Naive thymus-derived CD4-positive, alpha-beta T cell (primary cell): ENCODE measurements at regions not wholly inside any gene's neighbourhood (a gene's known extent, or its start where the extent isn't known, plus 50 kb on each side); places are given as distances from the start of the nearest gene placed in this dataset.

Source experiments
- ATAC-seq: fragments of 150-1000 bp; cut with Tn5 transposase; 2 replicates; pipeline ENCODE4 v1.10.0; 2021; ENCODE audit warnings: mild to moderate bottlenecking, moderate library complexity
- CTCF ChIA-PET: fragments of 350-600 bp; sonication (Branson Sonifier 250); formaldehyde crosslinking; loops from one replicate; lab custom pipeline; 2021; ENCODE audit warnings: antibody characterized with exemption; lab: Charles Lee
- POLR2A ChIA-PET: fragments of 350-600 bp; sonication (Branson Sonifier 250); formaldehyde crosslinking; loops from one replicate; lab custom pipeline; 2021; ENCODE audit warnings: antibody characterized with exemption, inconsistent platforms; lab: Charles Lee
- DNase-seq, 9 donors: peaks; one replicate each; pipeline versions ENCODE4 v3.0.0 to v3.0.0-alpha.2; 2020 to 2022; ENCODE audit warnings: mixed read lengths in 1 of 9
- H3K27ac ChIP-seq: one replicate; pipeline ENCODE4 v1.7.0; 2013; ENCODE audit warnings: mild to moderate bottlenecking, low read depth, low read length, moderate library complexity
- H3K27me3 ChIP-seq, 2 donors: one replicate each; pipeline ENCODE4 v1.7.0; 2013; ENCODE audit warnings: low read length in 2 of 2, mild to moderate bottlenecking in 2 of 2, moderate library complexity in 2 of 2; ENCODE audit not compliant: control insufficient read depth in 2 of 2, insufficient read depth in 2 of 2
- H3K36me3 ChIP-seq, 3 experiments: 1 replicate in 2 of 3; 2 replicates in 1 of 3; pipeline ENCODE4 v1.7.0; 2013; ENCODE audit warnings: low read length in 3 of 3, mild to moderate bottlenecking in 3 of 3, moderate library complexity in 1 of 3; ENCODE audit not compliant: insufficient read depth in 3 of 3, control insufficient read depth in 2 of 3
- H3K4me1 ChIP-seq, 2 donors: one replicate each; pipeline ENCODE4 v1.7.0; 2013; ENCODE audit warnings: low read length in 2 of 2, mild to moderate bottlenecking in 2 of 2, moderate library complexity in 1 of 2; ENCODE audit not compliant: control insufficient read depth in 2 of 2, insufficient read depth in 2 of 2
- H3K4me3 ChIP-seq: 2 replicates; pipeline ENCODE4 v1.7.0; 2013; ENCODE audit warnings: mild to moderate bottlenecking, low read length
- H3K9me3 ChIP-seq, 3 experiments: 1 replicate in 2 of 3; 2 replicates in 1 of 3; pipeline ENCODE4 v1.7.0; 2013; ENCODE audit warnings: low read length in 3 of 3; ENCODE audit not compliant: control insufficient read depth in 2 of 3
- H3K27ac Mint-ChIP-seq, 9 donors: one replicate each; pipeline ENCODE4 v1.8.0; 2020 to 2022; ENCODE audit warnings: mixed read lengths in 9 of 9, mild to moderate bottlenecking in 8 of 9, moderate library complexity in 5 of 9, inconsistent platforms in 2 of 9
- H3K27me3 Mint-ChIP-seq, 5 donors: one replicate each; pipeline ENCODE4 v1.8.0; 2021 to 2022; ENCODE audit warnings: mixed read lengths in 5 of 5, mild to moderate bottlenecking in 1 of 5
- H3K36me3 Mint-ChIP-seq, 5 donors: one replicate each; pipeline ENCODE4 v1.8.0; 2020 to 2022; ENCODE audit warnings: mixed read lengths in 5 of 5, mild to moderate bottlenecking in 3 of 5, inconsistent platforms in 1 of 5
- H3K4me1 Mint-ChIP-seq, 7 donors: one replicate each; pipeline ENCODE4 v1.8.0; 2020 to 2022; ENCODE audit warnings: mixed read lengths in 7 of 7, mild to moderate bottlenecking in 3 of 7, inconsistent platforms in 1 of 7
- H3K4me3 Mint-ChIP-seq, 10 donors: one replicate each; pipeline ENCODE4 v1.8.0; 2020 to 2022; ENCODE audit warnings: mild to moderate bottlenecking in 10 of 10, mixed read lengths in 10 of 10, moderate library complexity in 6 of 10, inconsistent platforms in 2 of 10
- H3K9me3 Mint-ChIP-seq, 11 donors: one replicate each; pipeline ENCODE4 v1.8.0; 2020 to 2022; ENCODE audit warnings: mixed read lengths in 11 of 11, mild to moderate bottlenecking in 4 of 11, inconsistent platforms in 1 of 11, moderate library complexity in 1 of 11
- intact Hi-C, 2 donors: fragments of 100-400 bp; cut with micrococcal nuclease; formaldehyde crosslinking; loops; one replicate each; pipeline ENCODE4 v1.15.1; 2023

GRCh38 chr6:120058410-120058809, 708.8 kb upstream of the MAN1A1 start:
- Histone ChIP-seq H3K4me3 (no peak overlapping the region), H3K36me3 (no peaks in the 10 kb centered on the region), H3K9me3 (no peaks in the 10 kb centered on the region), H3K4me1 (no peaks in the 10 kb centered on the region), H3K27me3 (no peaks in the 10 kb centered on the region), H3K27ac (no peak overlapping the region)
- POLR2A ChIA-PET, result no interaction called here
- Mint-ChIP-seq H3K4me1 (no peaks in the 10 kb centered on the region), H3K27ac (no peak overlapping the region), H3K4me3 (no peak overlapping the region), H3K36me3 (no peaks in the 10 kb centered on the region), H3K27me3 (peaks cover 0 to 5% (median 0%) of the 10 kb centered on the region in 5 donors), H3K9me3 (peaks cover 0 to 21% (median 5%) of the 10 kb centered on the region in 11 donors)
- no peak for DNase-seq
- CTCF ChIA-PET, result no interaction called here
- ATAC-seq, result no peak
- intact Hi-C loops, result loop anchor here in 1 of 2 donors (5.0 to 10.0 kb wide), 2 partner anchors 316 to 704 kb away; no protein-coding TSS in a partner anchor

GRCh38 chr6:120056085-120056484, 706.5 kb upstream of the MAN1A1 start:
- H3K27me3 ChIP-seq, result no peaks in the 10 kb centered on the region
- ChIA-PET POLR2A (no interaction called here), CTCF (no interaction called here)
- no peaks in the 10 kb centered on the region for H3K4me1 ChIP-seq
- no peaks in the 10 kb centered on the region for H3K36me3 ChIP-seq
- no peaks in the 10 kb centered on the region for H3K9me3 ChIP-seq
- intact Hi-C loops, result loop anchor here (1.0 to 10.0 kb wide), 3 partner anchors 314 to 723 kb away; no protein-coding TSS in a partner anchor
- Mint-ChIP-seq H3K4me1 (no peaks in the 10 kb centered on the region), H3K27me3 (peaks cover 0 to 5% (median 0%) of the 10 kb centered on the region in 5 donors), H3K36me3 (no peaks in the 10 kb centered on the region), H3K9me3 (peaks cover 0 to 17% (median 5%) of the 10 kb centered on the region in 11 donors), H3K27ac (no peak overlapping the region), H3K4me3 (no peak overlapping the region)
- no peak overlapping the region for H3K4me3 ChIP-seq
- no peak for ATAC-seq
- DNase-seq, result no peak
- no peak overlapping the region for H3K27ac ChIP-seq

- no peaks in the 10 kb centered on the region for H3K4me1 Mint-ChIP-seq
- H3K27me3 Mint-ChIP-seq, result peaks cover 0 to 5% (median 0%) of the 10 kb centered on the region in 5 donors
- ATAC-seq (no peak), DNase-seq (no peak)
- H3K27ac Mint-ChIP-seq, result no peak overlapping the region
- peaks cover 0 to 13% (median 5%) of the 10 kb centered on the region in 11 donors for H3K9me3 Mint-ChIP-seq
- no peak overlapping the region for H3K4me3 Mint-ChIP-seq
- H3K36me3 Mint-ChIP-seq, result no peaks in the 10 kb centered on the region
- H3K27me3 ChIP-seq, result no peaks in the 10 kb centered on the region
- CTCF ChIA-PET, result no interaction called here
- H3K36me3 ChIP-seq, result no peaks in the 10 kb centered on the region
- no peaks in the 10 kb centered on the region for H3K4me1 ChIP-seq
- H3K27ac ChIP-seq, result no peak overlapping the region
- no peaks in the 10 kb centered on the region for H3K9me3 ChIP-seq
- POLR2A ChIA-PET, result no interaction called here
- H3K4me3 ChIP-seq, result no peak overlapping the region
- intact Hi-C loops, result loop anchor here in 1 of 2 donors (5.0 to 10.0 kb wide), 2 partner anchors 313 to 700 kb away; no protein-coding TSS in a partner anchor
These were observed 705.5 kb upstream of the MAN1A1 start for GRCh38 chr6:120055071-120055470.

DNA sequence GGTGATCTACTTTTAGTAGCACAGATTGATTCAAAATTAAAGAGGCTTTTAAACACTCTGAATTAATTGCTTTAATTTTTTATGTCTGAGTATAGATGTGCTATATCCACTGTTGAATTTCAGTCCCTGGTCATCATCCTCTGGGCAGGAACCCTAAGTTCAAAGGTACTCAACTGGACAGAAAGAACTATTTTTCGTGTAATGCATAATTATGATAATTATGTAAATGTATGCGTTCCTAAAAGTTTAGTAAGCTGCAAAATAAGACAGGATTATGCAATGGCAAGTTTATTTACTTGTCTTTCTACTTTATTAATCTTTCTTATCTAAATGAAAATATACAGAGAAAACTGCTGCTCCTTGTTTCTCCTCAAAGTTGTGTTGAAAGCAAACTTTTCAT, 690.1 kb upstream of the MAN1A1 start:
- ChIA-PET CTCF (no interaction called here), POLR2A (no interaction called here)
- no peaks in the 10 kb centered on the region for H3K4me1 ChIP-seq
- Mint-ChIP-seq H3K4me1 (no peaks in the 10 kb centered on the region), H3K4me3 (no peak overlapping the region), H3K27ac (no peak overlapping the region), H3K36me3 (no peaks in the 10 kb centered on the region), H3K27me3 (peaks cover 0 to 9% (median 0%) of the 10 kb centered on the region in 5 donors), H3K9me3 (peaks cover 0 to 3% (median 0%) of the 10 kb centered on the region in 11 donors)
- intact Hi-C loops, result no loop called here
- H3K4me3 ChIP-seq, result no peak overlapping the region
- H3K27me3 ChIP-seq, result no peaks in the 10 kb centered on the region
- no peak for DNase-seq
- no peak for ATAC-seq
- no peaks in the 10 kb centered on the region for H3K36me3 ChIP-seq
- H3K9me3 ChIP-seq, result no peaks in the 10 kb centered on the region
- H3K27ac ChIP-seq, result no peak overlapping the region

DNA sequence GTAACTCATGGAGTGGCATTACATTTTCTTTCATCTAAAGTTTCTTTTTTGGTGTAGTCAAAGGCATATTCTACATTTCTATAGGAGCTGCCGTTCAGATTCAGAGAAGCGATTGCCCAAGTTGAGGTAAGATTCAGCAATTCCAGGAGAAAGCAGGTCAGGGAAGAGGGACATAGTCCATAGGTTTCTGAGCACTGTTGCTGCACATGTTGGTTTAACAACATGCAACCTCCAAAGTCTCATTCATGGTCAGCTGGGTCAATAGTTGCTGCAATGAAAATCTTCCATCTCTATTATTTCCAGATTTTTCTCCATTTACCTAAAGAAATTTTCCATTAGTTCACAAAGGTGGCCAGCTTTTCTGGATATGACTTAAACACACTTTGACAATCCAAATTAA, 682.3 kb upstream of the MAN1A1 start:
- intact Hi-C loops, result no loop called here
- H3K27ac Mint-ChIP-seq, result no peak overlapping the region

GRCh38 chr6:120026791-120027190, 677.2 kb upstream of the MAN1A1 start:
- H3K4me1 Mint-ChIP-seq, result peaks cover 0 to 1% (median 0%) of the 10 kb centered on the region in 7 donors
- no peaks in the 10 kb centered on the region for H3K36me3 ChIP-seq
- H3K4me1 ChIP-seq, result no peaks in the 10 kb centered on the region
- intact Hi-C loops, result no loop called here
- CTCF ChIA-PET, result no interaction called here
- DNase-seq (no peak), ATAC-seq (no peak)
- H3K27me3 Mint-ChIP-seq, result no peaks in the 10 kb centered on the region
- no peaks in the 10 kb centered on the region for H3K36me3 Mint-ChIP-seq
- H3K4me3 ChIP-seq, result no peak overlapping the region
- no peak overlapping the region for H3K27ac Mint-ChIP-seq
- H3K9me3 Mint-ChIP-seq, result peaks cover 0 to 4% (median 0%) of the 10 kb centered on the region in 11 donors
- no peak overlapping the region for H3K27ac ChIP-seq
- no peaks in the 10 kb centered on the region for H3K9me3 ChIP-seq
- POLR2A ChIA-PET, result no interaction called here
- H3K27me3 ChIP-seq, result no peaks in the 10 kb centered on the region
- no peak overlapping the region for H3K4me3 Mint-ChIP-seq

More for the DNA sequence above, 682.3 kb upstream of the MAN1A1 start:
- Mint-ChIP-seq H3K27me3 (peaks cover 0 to 5% (median 0%) of the 10 kb centered on the region in 5 donors), H3K36me3 (no peaks in the 10 kb centered on the region), H3K4me1 (no peaks in the 10 kb centered on the region), H3K4me3 (no peak overlapping the region), H3K9me3 (peaks cover 0 to 4% (median 0%) of the 10 kb centered on the region in 11 donors)
- no peaks in the 10 kb centered on the region for H3K27me3 ChIP-seq
- DNase-seq (no peak), ATAC-seq (no peak)
- ChIA-PET CTCF (no interaction called here), POLR2A (no interaction called here)
- no peaks in the 10 kb centered on the region for H3K9me3 ChIP-seq
- H3K36me3 ChIP-seq, result no peaks in the 10 kb centered on the region
- no peak overlapping the region for H3K27ac ChIP-seq
- H3K4me3 ChIP-seq, result no peak overlapping the region
- H3K4me1 ChIP-seq, result no peaks in the 10 kb centered on the region

GRCh38 chr6:120010075-120010474, 660.5 kb upstream of the MAN1A1 start:
- no peak for DNase-seq
- H3K4me3 Mint-ChIP-seq, result no peak overlapping the region
- intact Hi-C loops, result no loop called here

More at GRCh38 chr6:120010075-120010474, 660.5 kb upstream of the MAN1A1 start:
- Mint-ChIP-seq H3K4me1 (no peaks in the 10 kb centered on the region), H3K27me3 (no peaks in the 10 kb centered on the region), H3K27ac (no peak overlapping the region), H3K9me3 (peaks cover 0 to 5% (median 0%) of the 10 kb centered on the region in 11 donors), H3K36me3 (no peaks in the 10 kb centered on the region)
- H3K4me1 ChIP-seq, result no peaks in the 10 kb centered on the region
- ATAC-seq, result no peak
- ChIA-PET POLR2A (no interaction called here), CTCF (no interaction called here)
- H3K27ac ChIP-seq, result no peak overlapping the region
- no peaks in the 10 kb centered on the region for H3K9me3 ChIP-seq
- H3K4me3 ChIP-seq, result no peak overlapping the region
- H3K27me3 ChIP-seq, result no peaks in the 10 kb centered on the region
- no peaks in the 10 kb centered on the region for H3K36me3 ChIP-seq
